ENCODE measurements at regions not wholly inside any gene's neighbourhood (a gene's known extent, or its start where the extent isn't known, plus 50 kb on each side); places are given as distances from the start of the nearest gene placed in this dataset.

DNA sequence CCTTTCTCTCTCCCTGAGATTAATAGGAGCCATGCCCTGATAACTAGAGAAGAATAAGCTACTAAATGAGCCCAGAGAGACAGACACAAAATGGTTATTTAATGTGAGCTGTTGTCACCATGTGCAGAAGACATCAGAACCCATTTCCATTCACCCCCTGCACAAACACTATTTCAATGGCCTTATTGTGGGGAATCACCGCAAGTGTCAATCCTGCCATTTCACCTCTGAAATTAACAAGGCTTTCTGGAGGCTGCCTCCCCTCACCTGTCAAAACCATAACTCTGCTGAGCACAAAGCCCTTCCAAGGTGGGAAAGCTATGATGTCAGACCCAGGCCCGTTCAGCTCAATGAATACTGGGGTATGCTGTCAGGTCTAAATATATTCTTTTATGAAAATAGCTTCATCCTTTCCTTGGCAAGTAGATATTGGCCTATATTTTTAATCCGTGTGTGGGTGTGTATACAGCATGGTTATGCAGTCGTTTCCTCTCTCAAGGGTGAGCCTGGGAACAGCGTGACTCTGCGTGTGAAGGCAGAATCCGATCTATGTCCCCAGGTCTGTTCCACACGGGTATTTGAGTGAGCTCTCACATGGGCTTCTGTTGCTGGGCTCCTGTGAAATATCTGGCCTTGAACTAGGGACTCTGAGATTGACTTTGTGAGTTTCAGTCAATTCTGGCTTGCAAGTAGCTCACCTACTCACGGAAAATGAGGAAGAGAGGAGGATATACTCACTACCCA lies 266.3 kb downstream of the FBXW7 start:
- H3K36me3 ChIP-seq (ENCODE audit: control insufficient read depth, insufficient read depth, low read length) = no peaks in the 10 kb centered on the region
- TF ChIP-seq, protein P1, sequence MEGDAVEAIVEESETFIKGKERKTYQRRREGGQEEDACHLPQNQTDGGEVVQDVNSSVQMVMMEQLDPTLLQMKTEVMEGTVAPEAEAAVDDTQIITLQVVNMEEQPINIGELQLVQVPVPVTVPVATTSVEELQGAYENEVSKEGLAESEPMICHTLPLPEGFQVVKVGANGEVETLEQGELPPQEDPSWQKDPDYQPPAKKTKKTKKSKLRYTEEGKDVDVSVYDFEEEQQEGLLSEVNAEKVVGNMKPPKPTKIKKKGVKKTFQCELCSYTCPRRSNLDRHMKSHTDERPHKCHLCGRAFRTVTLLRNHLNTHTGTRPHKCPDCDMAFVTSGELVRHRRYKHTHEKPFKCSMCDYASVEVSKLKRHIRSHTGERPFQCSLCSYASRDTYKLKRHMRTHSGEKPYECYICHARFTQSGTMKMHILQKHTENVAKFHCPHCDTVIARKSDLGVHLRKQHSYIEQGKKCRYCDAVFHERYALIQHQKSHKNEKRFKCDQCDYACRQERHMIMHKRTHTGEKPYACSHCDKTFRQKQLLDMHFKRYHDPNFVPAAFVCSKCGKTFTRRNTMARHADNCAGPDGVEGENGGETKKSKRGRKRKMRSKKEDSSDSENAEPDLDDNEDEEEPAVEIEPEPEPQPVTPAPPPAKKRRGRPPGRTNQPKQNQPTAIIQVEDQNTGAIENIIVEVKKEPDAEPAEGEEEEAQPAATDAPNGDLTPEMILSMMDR (IDR thresholded peaks at IDR 0.05; ENCODE audit: insufficient read depth, low read depth, low read length) = no peak
- ChIA-PET CTCF (interaction anchor here (1.0 kb wide), 1 partner anchor 25 kb away, joined by 3 read pairs; no protein-coding TSS in a partner anchor), POLR2A (no interaction called here)
- peaks cover 3% of the 10 kb centered on the region; the same call in 1 of the 2 replicates for H3K27me3 ChIP-seq (ENCODE audit: control insufficient read depth, insufficient read depth, low read length)
- no peak for DNase-seq (ENCODE audit: low read depth)
- no peak overlapping the region for H3K4me3 ChIP-seq (ENCODE audit: low read depth, low read length)

GRCh38 chr4:152267811-152268210 lies 268.1 kb downstream of the FBXW7 start:
- POLR2A ChIA-PET = no interaction called here
- CTCF ChIA-PET = no interaction called here
- peaks cover 3% of the 10 kb centered on the region; the same call in 1 of the 2 replicates for H3K27me3 ChIP-seq (ENCODE audit: control insufficient read depth, insufficient read depth, low read length)
- H3K36me3 ChIP-seq (ENCODE audit: control insufficient read depth, insufficient read depth, low read length) = no peaks in the 10 kb centered on the region
- TF ChIP-seq, protein P1 (IDR thresholded peaks at IDR 0.05; ENCODE audit: insufficient read depth, low read depth, low read length) = no peak
- H3K4me3 ChIP-seq (ENCODE audit: low read depth, low read length) = no peak overlapping the region
- DNase-seq (ENCODE audit: low read depth) = no peak

GRCh38 chr4:152266831-152267480 lies 268.9 kb downstream of the FBXW7 start:
- no peak for DNase-seq (ENCODE audit: low read depth)
- TF ChIP-seq, protein P1 (IDR thresholded peaks at IDR 0.05; ENCODE audit: insufficient read depth, low read depth, low read length) = no peak
- Histone ChIP-seq H3K27me3 (ENCODE audit: control insufficient read depth, insufficient read depth, low read length) (peaks cover 3% of the 10 kb centered on the region; the same call in 1 of the 2 replicates), H3K36me3 (ENCODE audit: control insufficient read depth, insufficient read depth, low read length) (no peaks in the 10 kb centered on the region), H3K4me3 (ENCODE audit: low read depth, low read length) (no peak overlapping the region)
- ChIA-PET POLR2A (no interaction called here), CTCF (no interaction called here)

- CTCF ChIA-PET = interaction anchor here (1.4 kb wide), 1 partner anchor 10 kb away, joined by 5 read pairs; no protein-coding TSS in a partner anchor
- Histone ChIP-seq H3K4me3 (ENCODE audit: low read depth, low read length) (no peak overlapping the region), H3K36me3 (ENCODE audit: control insufficient read depth, insufficient read depth, low read length) (no peaks in the 10 kb centered on the region), H3K27me3 (ENCODE audit: control insufficient read depth, insufficient read depth, low read length) (no peaks in the 10 kb centered on the region)
- TF ChIP-seq, protein P1 (IDR thresholded peaks at IDR 0.05; ENCODE audit: insufficient read depth, low read depth, low read length) = no peak
- DNase-seq (ENCODE audit: low read depth) = peak; percentile 70
- POLR2A ChIA-PET = no interaction called here
Observed at GRCh38 chr4:152265149-152265621, 270.7 kb downstream of the FBXW7 start.

DNA sequence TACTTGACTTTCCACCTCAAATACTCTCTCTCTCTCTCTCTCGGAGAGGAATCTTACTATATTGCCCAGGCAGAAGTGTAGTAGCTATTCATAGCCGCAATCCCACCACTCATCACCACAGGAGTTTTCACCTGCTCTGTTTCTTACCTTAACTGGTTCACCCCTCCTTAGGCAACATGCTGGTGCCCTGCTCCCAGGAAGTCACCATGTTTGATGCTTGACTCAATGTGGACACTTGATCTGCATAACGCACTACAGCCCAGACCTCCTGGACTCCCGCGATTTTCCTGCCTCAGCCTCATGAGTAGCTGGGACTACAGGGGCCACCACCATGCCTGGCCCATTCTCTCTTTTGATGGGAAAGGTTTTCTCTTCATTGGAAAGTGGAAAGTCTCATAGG lies 271.8 kb downstream of the FBXW7 start:
- TF ChIP-seq, protein P1 (IDR thresholded peaks at IDR 0.05; ENCODE audit: insufficient read depth, low read depth, low read length) = no peak
- no peaks in the 10 kb centered on the region for H3K27me3 ChIP-seq (ENCODE audit: control insufficient read depth, insufficient read depth, low read length)
- H3K36me3 ChIP-seq (ENCODE audit: control insufficient read depth, insufficient read depth, low read length) = no peaks in the 10 kb centered on the region
- CTCF ChIA-PET = interaction anchor here (0.6 to 1.4 kb wide), 2 partner anchors 9 to 64 kb away, joined by 3 to 5 read pairs; no protein-coding TSS in a partner anchor
- H3K4me3 ChIP-seq (ENCODE audit: low read depth, low read length) = no peak overlapping the region
- no peak for DNase-seq (ENCODE audit: low read depth)
- POLR2A ChIA-PET = no interaction called here

Data from BJ (cell line).